ENCODE measurements at regions not wholly inside any gene's neighbourhood (a gene's known extent, or its start where the extent isn't known, plus 50 kb on each side); places are given as distances from the start of the nearest gene placed in this dataset.

- H3K4me3 ChIP-seq (ENCODE audit: control insufficient read depth in 1 of 7, extremely low read depth in 1 of 7, insufficient read depth in 4 of 7, low read depth in 2 of 7, low read length in 6 of 7) = no peak overlapping the region
- peaks cover 0 to 6% (median 0%) of the 10 kb centered on the region in 4 experiments for H3K4me1 ChIP-seq (ENCODE audit: control extremely low read depth in 1 of 4, control insufficient read depth in 4 of 4, insufficient read depth in 4 of 4, low read length in 3 of 4)
- H3K36me3 ChIP-seq (ENCODE audit: control insufficient read depth in 4 of 4, insufficient read depth in 4 of 4, low read length in 3 of 4) = no peaks in the 10 kb centered on the region
- no peak overlapping the region for H3K27ac ChIP-seq (ENCODE audit: insufficient read depth in 1 of 2, low read depth in 1 of 2, low read length in 2 of 2, poor library complexity in 1 of 2, severe bottlenecking in 2 of 2)
- no peak for DNase-seq
- POLR2A ChIA-PET = no interaction called here
- CTCF ChIA-PET = no interaction called here
- H3K9me3 ChIP-seq (ENCODE audit: control extremely low read depth in 1 of 5, control insufficient read depth in 4 of 5, insufficient read depth in 2 of 5, low read depth in 1 of 5, low read length in 4 of 5) = no peaks in the 10 kb centered on the region
- WGBS (ENCODE audit: insufficient coverage) = 0% methylated on average over 1 of the region's 2 CpGs
- H3K27me3 ChIP-seq (replicated peaks in 2 of 5; ENCODE audit: control insufficient read depth in 4 of 5, insufficient read depth in 5 of 5, low read length in 4 of 5) = peaks cover 0 to 2% (median 0%) of the 10 kb centered on the region in 5 experiments
These were observed 1196.3 kb upstream of the TMEM132C start for GRCh38 chr12:127070515-127071157.

- Histone ChIP-seq H3K4me3 (ENCODE audit: control insufficient read depth in 1 of 7, extremely low read depth in 1 of 7, insufficient read depth in 4 of 7, low read depth in 2 of 7, low read length in 6 of 7) (no peak overlapping the region), H3K27me3 (replicated peaks in 2 of 5; ENCODE audit: control insufficient read depth in 4 of 5, insufficient read depth in 5 of 5, low read length in 4 of 5) (peaks cover 0 to 2% (median 0%) of the 10 kb centered on the region in 5 experiments), H3K9me3 (ENCODE audit: control extremely low read depth in 1 of 5, control insufficient read depth in 4 of 5, insufficient read depth in 2 of 5, low read depth in 1 of 5, low read length in 4 of 5) (no peaks in the 10 kb centered on the region), H3K4me1 (ENCODE audit: control extremely low read depth in 1 of 4, control insufficient read depth in 4 of 4, insufficient read depth in 4 of 4, low read length in 3 of 4) (peaks cover 0 to 6% (median 0%) of the 10 kb centered on the region in 4 experiments), H3K27ac (ENCODE audit: insufficient read depth in 1 of 2, low read depth in 1 of 2, low read length in 2 of 2, poor library complexity in 1 of 2, severe bottlenecking in 2 of 2) (no peak overlapping the region), H3K36me3 (ENCODE audit: control insufficient read depth in 4 of 4, insufficient read depth in 4 of 4, low read length in 3 of 4) (no peaks in the 10 kb centered on the region)
- ChIA-PET POLR2A (no interaction called here), CTCF (no interaction called here)
- DNase-seq = no peak
- 100% methylated on average over 1 of the region's 2 CpGs for WGBS (ENCODE audit: insufficient coverage)
These were observed 1192.8 kb upstream of the TMEM132C start for GRCh38 chr12:127074161-127074560.

GRCh38 chr12:127075981-127076380 is 1191.0 kb upstream of the TMEM132C start:
- Histone ChIP-seq H3K27ac (ENCODE audit: insufficient read depth in 1 of 2, low read depth in 1 of 2, low read length in 2 of 2, poor library complexity in 1 of 2, severe bottlenecking in 2 of 2) (no peak overlapping the region), H3K4me3 (ENCODE audit: control insufficient read depth in 1 of 7, extremely low read depth in 1 of 7, insufficient read depth in 4 of 7, low read depth in 2 of 7, low read length in 6 of 7) (no peak overlapping the region), H3K27me3 (replicated peaks in 2 of 5; ENCODE audit: control insufficient read depth in 4 of 5, insufficient read depth in 5 of 5, low read length in 4 of 5) (peaks cover 0 to 2% (median 0%) of the 10 kb centered on the region in 5 experiments), H3K9me3 (ENCODE audit: control extremely low read depth in 1 of 5, control insufficient read depth in 4 of 5, insufficient read depth in 2 of 5, low read depth in 1 of 5, low read length in 4 of 5) (no peaks in the 10 kb centered on the region), H3K4me1 (ENCODE audit: control extremely low read depth in 1 of 4, control insufficient read depth in 4 of 4, insufficient read depth in 4 of 4, low read length in 3 of 4) (peaks cover 0 to 6% (median 0%) of the 10 kb centered on the region in 4 experiments), H3K36me3 (ENCODE audit: control insufficient read depth in 4 of 4, insufficient read depth in 4 of 4, low read length in 3 of 4) (no peaks in the 10 kb centered on the region)
- 94% methylated on average over 2 of the region's 4 CpGs for WGBS (ENCODE audit: insufficient coverage)
- POLR2A ChIA-PET = no interaction called here
- no peak for DNase-seq
- CTCF ChIA-PET = interaction anchor here (0.6 kb wide), 1 partner anchor 1760 kb away, joined by 3 read pairs; no protein-coding TSS in a partner anchor

GRCh38 chr12:127077262-127078045 is 1189.5 kb upstream of the TMEM132C start:
- Histone ChIP-seq H3K36me3 (ENCODE audit: control insufficient read depth in 4 of 4, insufficient read depth in 4 of 4, low read length in 3 of 4) (no peaks in the 10 kb centered on the region), H3K27ac (ENCODE audit: insufficient read depth in 1 of 2, low read depth in 1 of 2, low read length in 2 of 2, poor library complexity in 1 of 2, severe bottlenecking in 2 of 2) (no peak overlapping the region), H3K9me3 (ENCODE audit: control extremely low read depth in 1 of 5, control insufficient read depth in 4 of 5, insufficient read depth in 2 of 5, low read depth in 1 of 5, low read length in 4 of 5) (no peaks in the 10 kb centered on the region), H3K27me3 (replicated peaks in 2 of 5; ENCODE audit: control insufficient read depth in 4 of 5, insufficient read depth in 5 of 5, low read length in 4 of 5) (peaks cover 0 to 2% (median 0%) of the 10 kb centered on the region in 5 experiments), H3K4me3 (ENCODE audit: control insufficient read depth in 1 of 7, extremely low read depth in 1 of 7, insufficient read depth in 4 of 7, low read depth in 2 of 7, low read length in 6 of 7) (no peak overlapping the region), H3K4me1 (ENCODE audit: control extremely low read depth in 1 of 4, control insufficient read depth in 4 of 4, insufficient read depth in 4 of 4, low read length in 3 of 4) (peaks cover 0 to 6% (median 0%) of the 10 kb centered on the region in 4 experiments)
- ChIA-PET POLR2A (no interaction called here), CTCF (interaction anchor here (1.1 kb wide), 1 partner anchor 11 kb away, joined by 3 read pairs; no protein-coding TSS in a partner anchor)
- WGBS (ENCODE audit: insufficient coverage) = 80% methylated on average over 2 of the region's 5 CpGs
- no peak for DNase-seq

- ChIA-PET POLR2A (no interaction called here), CTCF (interaction anchor here (1.1 kb wide), 1 partner anchor 30 kb away, joined by 4 read pairs; no protein-coding TSS in a partner anchor)
- DNase-seq = no peak
- H3K27ac ChIP-seq (ENCODE audit: insufficient read depth in 1 of 2, low read depth in 1 of 2, low read length in 2 of 2, poor library complexity in 1 of 2, severe bottlenecking in 2 of 2) = no peak overlapping the region
- peaks cover 6 to 10% (median 7%) of the 10 kb centered on the region in 4 experiments for H3K4me1 ChIP-seq (ENCODE audit: control extremely low read depth in 1 of 4, control insufficient read depth in 4 of 4, insufficient read depth in 4 of 4, low read length in 3 of 4)
- WGBS (ENCODE audit: insufficient coverage) = 69% methylated on average over 4 of the region's 5 CpGs
- no peak overlapping the region for H3K4me3 ChIP-seq (ENCODE audit: control insufficient read depth in 1 of 7, extremely low read depth in 1 of 7, insufficient read depth in 4 of 7, low read depth in 2 of 7, low read length in 6 of 7)
- H3K36me3 ChIP-seq (ENCODE audit: control insufficient read depth in 4 of 4, insufficient read depth in 4 of 4, low read length in 3 of 4) = no peaks in the 10 kb centered on the region
- H3K27me3 ChIP-seq (replicated peaks in 2 of 5; ENCODE audit: control insufficient read depth in 4 of 5, insufficient read depth in 5 of 5, low read length in 4 of 5) = peaks cover 0 to 2% (median 0%) of the 10 kb centered on the region in 5 experiments
- H3K9me3 ChIP-seq (ENCODE audit: control extremely low read depth in 1 of 5, control insufficient read depth in 4 of 5, insufficient read depth in 2 of 5, low read depth in 1 of 5, low read length in 4 of 5) = no peaks in the 10 kb centered on the region
These were observed 1188.2 kb upstream of the TMEM132C start for GRCh38 chr12:127078577-127079350.

- WGBS (ENCODE audit: insufficient coverage) = 89% methylated on average over 2 of the region's 3 CpGs
- Histone ChIP-seq H3K9me3 (ENCODE audit: control extremely low read depth in 1 of 5, control insufficient read depth in 4 of 5, insufficient read depth in 2 of 5, low read depth in 1 of 5, low read length in 4 of 5) (no peaks in the 10 kb centered on the region), H3K4me3 (ENCODE audit: control insufficient read depth in 1 of 7, extremely low read depth in 1 of 7, insufficient read depth in 4 of 7, low read depth in 2 of 7, low read length in 6 of 7) (no peak overlapping the region), H3K4me1 (ENCODE audit: control extremely low read depth in 1 of 4, control insufficient read depth in 4 of 4, insufficient read depth in 4 of 4, low read length in 3 of 4) (peaks cover 6 to 10% (median 7%) of the 10 kb centered on the region in 4 experiments), H3K27me3 (replicated peaks in 2 of 5; ENCODE audit: control insufficient read depth in 4 of 5, insufficient read depth in 5 of 5, low read length in 4 of 5) (no peaks in the 10 kb centered on the region), H3K27ac (ENCODE audit: insufficient read depth in 1 of 2, low read depth in 1 of 2, low read length in 2 of 2, poor library complexity in 1 of 2, severe bottlenecking in 2 of 2) (no peak overlapping the region), H3K36me3 (ENCODE audit: control insufficient read depth in 4 of 4, insufficient read depth in 4 of 4, low read length in 3 of 4) (no peaks in the 10 kb centered on the region)
- ChIA-PET POLR2A (no interaction called here), CTCF (interaction anchor here (1.1 kb wide), 1 partner anchor 29 kb away, joined by 4 read pairs; no protein-coding TSS in a partner anchor)
- DNase-seq = no peak
These were observed 1187.3 kb upstream of the TMEM132C start for GRCh38 chr12:127079636-127080035.

All from common myeloid progenitor, CD34-positive (primary cell).